ENCODE measurements at regions not wholly inside any gene's neighbourhood (a gene's known extent, or its start where the extent isn't known, plus 50 kb on each side); places are given as distances from the start of the nearest gene placed in this dataset.

- Mint-ChIP-seq H3K4me1 (ENCODE audit: low read depth, unreplicated experiment) (no peaks in the 10 kb centered on the region), H3K27me3 (ENCODE audit: low read depth, unreplicated experiment) (no peaks in the 10 kb centered on the region), H3K27ac (ENCODE audit: unreplicated experiment) (no peak overlapping the region), H3K36me3 (ENCODE audit: low read depth, unreplicated experiment) (peaks cover 4% of the 10 kb centered on the region), H3K9me3 (ENCODE audit: unreplicated experiment) (no peaks in the 10 kb centered on the region), H3K4me3 (ENCODE audit: unreplicated experiment) (no peak overlapping the region)
- TF ChIP-seq EZH2 (IDR thresholded peaks at IDR 0.05; ENCODE audit: insufficient read depth, low read length), result no peak
- TF ChIP-seq, protein P1, sequence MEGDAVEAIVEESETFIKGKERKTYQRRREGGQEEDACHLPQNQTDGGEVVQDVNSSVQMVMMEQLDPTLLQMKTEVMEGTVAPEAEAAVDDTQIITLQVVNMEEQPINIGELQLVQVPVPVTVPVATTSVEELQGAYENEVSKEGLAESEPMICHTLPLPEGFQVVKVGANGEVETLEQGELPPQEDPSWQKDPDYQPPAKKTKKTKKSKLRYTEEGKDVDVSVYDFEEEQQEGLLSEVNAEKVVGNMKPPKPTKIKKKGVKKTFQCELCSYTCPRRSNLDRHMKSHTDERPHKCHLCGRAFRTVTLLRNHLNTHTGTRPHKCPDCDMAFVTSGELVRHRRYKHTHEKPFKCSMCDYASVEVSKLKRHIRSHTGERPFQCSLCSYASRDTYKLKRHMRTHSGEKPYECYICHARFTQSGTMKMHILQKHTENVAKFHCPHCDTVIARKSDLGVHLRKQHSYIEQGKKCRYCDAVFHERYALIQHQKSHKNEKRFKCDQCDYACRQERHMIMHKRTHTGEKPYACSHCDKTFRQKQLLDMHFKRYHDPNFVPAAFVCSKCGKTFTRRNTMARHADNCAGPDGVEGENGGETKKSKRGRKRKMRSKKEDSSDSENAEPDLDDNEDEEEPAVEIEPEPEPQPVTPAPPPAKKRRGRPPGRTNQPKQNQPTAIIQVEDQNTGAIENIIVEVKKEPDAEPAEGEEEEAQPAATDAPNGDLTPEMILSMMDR (IDR thresholded peaks at IDR 0.05; ENCODE audit: insufficient read depth, low read depth, low read length), result no peak
- no peak for FAIRE-seq
- Histone ChIP-seq H3K4me2 (ENCODE audit: low read length) (no peak overlapping the region), H3K36me3 (ENCODE audit: insufficient read depth, low read length) (no peaks in the 10 kb centered on the region), H3K27ac (ENCODE audit: low read depth, low read length) (no peak overlapping the region), H4K20me1 (ENCODE audit: insufficient read depth, low read length) (no peaks in the 10 kb centered on the region), H3K9ac (ENCODE audit: low read length) (no peak overlapping the region), H2AFZ (ENCODE audit: low read depth, low read length) (no peak overlapping the region), H3K4me1 (ENCODE audit: insufficient read depth, low read length) (peaks cover 9% of the 10 kb centered on the region), H3K9me3 (ENCODE audit: insufficient read depth, low read depth, low read length) (no peaks in the 10 kb centered on the region), H3K27me3 (ENCODE audit: insufficient read depth, low read length) (no peaks in the 10 kb centered on the region), H3K4me3 (ENCODE audit: insufficient read depth, low read depth, low read length) (no peak overlapping the region), H3K79me2 (ENCODE audit: insufficient read depth, low read length) (no peaks in the 10 kb centered on the region)
- DNase-seq (ENCODE audit: low read depth), result no peak
Observed at GRCh38 chr4:153122855-153123254, 81.4 kb upstream of the TRIM2 start.

GRCh38 chr4:153126137-153126536, 78.1 kb upstream of the TRIM2 start:
- peaks cover 4% of the 10 kb centered on the region for H3K36me3 Mint-ChIP-seq (ENCODE audit: low read depth, unreplicated experiment)
- no peaks in the 10 kb centered on the region for H3K27me3 ChIP-seq (ENCODE audit: insufficient read depth, low read length)
- no peak overlapping the region for H3K4me3 Mint-ChIP-seq (ENCODE audit: unreplicated experiment)

More at GRCh38 chr4:153126137-153126536, 78.1 kb upstream of the TRIM2 start:
- no peak overlapping the region for H3K27ac ChIP-seq (ENCODE audit: low read depth, low read length)
- H3K36me3 ChIP-seq (ENCODE audit: insufficient read depth, low read length), result no peaks in the 10 kb centered on the region
- no peak overlapping the region for H2AFZ ChIP-seq (ENCODE audit: low read depth, low read length)
- no peaks in the 10 kb centered on the region for H3K9me3 Mint-ChIP-seq (ENCODE audit: unreplicated experiment)
- H4K20me1 ChIP-seq (ENCODE audit: insufficient read depth, low read length), result no peaks in the 10 kb centered on the region
- no peak overlapping the region for H3K4me2 ChIP-seq (ENCODE audit: low read length)
- no peak overlapping the region for H3K4me3 ChIP-seq (ENCODE audit: insufficient read depth, low read depth, low read length)
- no peaks in the 10 kb centered on the region for H3K79me2 ChIP-seq (ENCODE audit: insufficient read depth, low read length)
- no peaks in the 10 kb centered on the region for H3K4me1 Mint-ChIP-seq (ENCODE audit: low read depth, unreplicated experiment)
- H3K9me3 ChIP-seq (ENCODE audit: insufficient read depth, low read depth, low read length), result no peaks in the 10 kb centered on the region
- FAIRE-seq (no peak), DNase-seq (ENCODE audit: low read depth) (no peak)
- TF ChIP-seq, protein P1 (IDR thresholded peaks at IDR 0.05; ENCODE audit: insufficient read depth, low read depth, low read length), result no peak
- no peak for TF ChIP-seq EZH2 (IDR thresholded peaks at IDR 0.05; ENCODE audit: insufficient read depth, low read length)
- H3K27ac Mint-ChIP-seq (ENCODE audit: unreplicated experiment), result no peak overlapping the region
- no peak overlapping the region for H3K9ac ChIP-seq (ENCODE audit: low read length)
- peaks cover 9% of the 10 kb centered on the region for H3K4me1 ChIP-seq (ENCODE audit: insufficient read depth, low read length)
- no peaks in the 10 kb centered on the region for H3K27me3 Mint-ChIP-seq (ENCODE audit: low read depth, unreplicated experiment)

All from astrocyte (in vitro differentiated cells and primary cell).